Right lobe of liver (tissue), 6 donors: ENCODE measurements at regions not wholly inside any gene's neighbourhood (a gene's known extent, or its start where the extent isn't known, plus 50 kb on each side); places are given as distances from the start of the nearest gene placed in this dataset.

Experiments
- ATAC-seq, 4 donors: fragments of 200-7000 bp; cut with Tn5 transposase; one replicate each; pipeline ENCODE4 v1.9.1; 2020; ENCODE audit warnings: mild to moderate bottlenecking in 4 of 4, moderate library complexity in 4 of 4
- DNase-seq, 3 donors: peaks; one replicate each; pipeline ENCODE4 v3.0.0-alpha.2; 2020
- H3K27ac ChIP-seq, 3 donors: fragments of 200-600 bp; one replicate each; pipeline ENCODE4 v1.8.0; 2022
- H3K27me3 ChIP-seq, 2 donors: fragments of 200-600 bp; one replicate each; pipeline ENCODE4 v1.8.0; 2022
- H3K36me3 ChIP-seq, 4 donors: fragments of 200-600 bp; sonication (generic) in 1 of 4; one replicate each; pipeline versions ENCODE4 v1.5.1 to v1.8.0; 2017 to 2022; ENCODE audit warnings: control low read depth in 1 of 4
- H3K4me1 ChIP-seq, 4 donors: fragments of 200-600 bp; sonication (generic) in 1 of 4; one replicate each; pipeline versions ENCODE4 v1.5.1 to v1.8.0; 2017 to 2022; ENCODE audit warnings: control low read depth in 1 of 4
- H3K4me3 ChIP-seq, 3 donors: fragments of 200-600 bp; one replicate each; pipeline ENCODE4 v1.8.0; 2022
- H3K9me3 ChIP-seq, 4 donors: fragments of 200-600 bp; sonication (generic) in 1 of 4; one replicate each; pipeline versions ENCODE4 v1.5.1 to v1.8.0; 2017 to 2022; ENCODE audit warnings: control low read depth in 1 of 4
- POLR2A ChIP-seq: fragments of 450-650 bp; IDR thresholded peaks from one replicate; pipeline ENCODE4 v1.6.1; 2017; ENCODE audit warnings: antibody characterized with exemption, mild to moderate bottlenecking
- WGBS: methylation state at CpG from one replicate; pipeline ENCODE4 v1.1.6; 2018; ENCODE audit warnings: low coverage, low lambda C conversion rate; ENCODE audit not compliant: insufficient coverage; ENCODE audit errors: missing lambda C conversion rate; 5-methylcytosine and 5-hydroxymethylcytosine counted together
- intact Hi-C, 2 donors: fragments of 100-400 bp; cut with DNase I; formaldehyde crosslinking; loops; one replicate each; pipeline versions ENCODE4 v1.11.2 to v1.14.1; 2022
- TF ChIP-seq, protein P1 (sequence below), 4 donors: fragments of 200-600 bp in 3 of 4; fragments of 450-650 bp in 1 of 4; IDR thresholded peaks; one replicate each; pipeline versions ENCODE4 v1.5.1 to v1.8.0; 2016 to 2022; ENCODE audit warnings: antibody characterized with exemption in 4 of 4, mild to moderate bottlenecking in 2 of 4
- donor health status: DM: no; HTN: yes; CAD: no.
- donor health status: DM: no; HTN: no; CAD: no.
- donor health status: DM: no; HTN: no; CAD: no.
- donor health status: DM: no; HTN: yes; CAD: no.
- donor health status: DM: no; HTN: yes; CAD: no.

DNA sequence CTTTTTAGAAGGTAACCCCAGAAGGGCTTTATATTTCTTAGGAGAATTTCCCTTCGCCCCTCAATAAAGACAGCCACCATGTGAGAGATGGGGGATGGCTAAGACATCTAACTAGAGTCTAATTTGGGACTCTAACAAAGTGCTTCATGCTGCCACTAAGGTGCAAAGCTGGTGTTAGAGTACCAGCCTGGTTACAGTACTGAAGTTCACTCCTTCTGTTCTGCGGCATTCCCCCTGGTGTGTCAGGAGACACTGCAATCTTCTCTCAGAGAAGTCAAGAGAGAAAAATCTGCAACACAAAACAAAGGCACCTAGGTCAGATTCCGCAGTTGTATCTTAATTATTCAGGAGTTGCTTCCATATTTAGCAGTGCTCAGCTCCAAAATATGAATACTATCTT lies 603.0 kb upstream of the CADM1 start:
- DNase-seq (no peak), ATAC-seq (no peak)
- no peak overlapping the region for H3K27ac ChIP-seq
- no peaks in the 10 kb centered on the region for H3K27me3 ChIP-seq
- TF ChIP-seq, protein P1, sequence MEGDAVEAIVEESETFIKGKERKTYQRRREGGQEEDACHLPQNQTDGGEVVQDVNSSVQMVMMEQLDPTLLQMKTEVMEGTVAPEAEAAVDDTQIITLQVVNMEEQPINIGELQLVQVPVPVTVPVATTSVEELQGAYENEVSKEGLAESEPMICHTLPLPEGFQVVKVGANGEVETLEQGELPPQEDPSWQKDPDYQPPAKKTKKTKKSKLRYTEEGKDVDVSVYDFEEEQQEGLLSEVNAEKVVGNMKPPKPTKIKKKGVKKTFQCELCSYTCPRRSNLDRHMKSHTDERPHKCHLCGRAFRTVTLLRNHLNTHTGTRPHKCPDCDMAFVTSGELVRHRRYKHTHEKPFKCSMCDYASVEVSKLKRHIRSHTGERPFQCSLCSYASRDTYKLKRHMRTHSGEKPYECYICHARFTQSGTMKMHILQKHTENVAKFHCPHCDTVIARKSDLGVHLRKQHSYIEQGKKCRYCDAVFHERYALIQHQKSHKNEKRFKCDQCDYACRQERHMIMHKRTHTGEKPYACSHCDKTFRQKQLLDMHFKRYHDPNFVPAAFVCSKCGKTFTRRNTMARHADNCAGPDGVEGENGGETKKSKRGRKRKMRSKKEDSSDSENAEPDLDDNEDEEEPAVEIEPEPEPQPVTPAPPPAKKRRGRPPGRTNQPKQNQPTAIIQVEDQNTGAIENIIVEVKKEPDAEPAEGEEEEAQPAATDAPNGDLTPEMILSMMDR (IDR thresholded peaks at IDR 0.05) = no peak
- no peak for TF ChIP-seq POLR2A
- intact Hi-C loops = no loop called here
- H3K36me3 ChIP-seq = no peaks in the 10 kb centered on the region
- no peaks in the 10 kb centered on the region for H3K9me3 ChIP-seq
- no peak overlapping the region for H3K4me3 ChIP-seq
- no peaks in the 10 kb centered on the region for H3K4me1 ChIP-seq
- WGBS = 50% methylated on average over 3 of the region's 3 CpGs

DNA sequence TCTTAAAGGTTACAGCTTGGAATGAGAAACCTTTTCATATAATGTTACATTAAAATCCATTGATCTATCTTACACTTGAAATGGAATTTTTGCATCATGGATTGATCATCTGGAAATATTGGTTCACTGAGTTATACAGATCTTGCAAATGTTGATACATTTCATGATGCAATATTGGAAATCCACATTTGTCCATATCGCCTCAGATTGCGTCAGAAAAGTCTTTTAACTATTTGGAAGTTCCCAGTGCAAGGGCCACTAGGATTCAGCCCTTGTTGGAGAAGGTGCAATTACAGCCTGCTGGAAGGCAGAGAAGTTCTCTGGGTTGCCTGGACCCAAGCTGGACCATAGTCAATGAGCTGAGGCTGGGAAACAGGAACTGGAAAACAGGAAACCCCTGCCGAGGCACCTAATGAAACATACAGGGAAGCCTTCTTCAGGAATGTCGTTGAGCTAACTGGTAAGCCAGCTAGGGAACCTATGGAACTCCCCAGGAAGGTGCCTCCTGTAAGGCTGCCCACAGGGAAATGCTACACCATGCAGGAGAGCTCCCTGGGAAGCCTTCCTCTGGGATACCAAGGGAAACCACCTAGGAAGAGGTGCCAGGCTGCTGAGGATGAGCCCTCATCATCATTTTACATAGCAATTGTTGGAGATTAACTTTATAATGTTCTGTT lies 600.4 kb upstream of the CADM1 start:
- DNase-seq (no peak), ATAC-seq (no peak)
- H3K4me3 ChIP-seq = no peak overlapping the region
- H3K9me3 ChIP-seq = no peaks in the 10 kb centered on the region
- intact Hi-C loops = no loop called here
- H3K27me3 ChIP-seq = no peaks in the 10 kb centered on the region
- WGBS = 43% methylated on average over 4 of the region's 4 CpGs
- no peaks in the 10 kb centered on the region for H3K4me1 ChIP-seq
- TF ChIP-seq, protein P1 (IDR thresholded peaks at IDR 0.05) = no peak
- no peak for TF ChIP-seq POLR2A
- no peaks in the 10 kb centered on the region for H3K36me3 ChIP-seq
- no peak overlapping the region for H3K27ac ChIP-seq

DNA sequence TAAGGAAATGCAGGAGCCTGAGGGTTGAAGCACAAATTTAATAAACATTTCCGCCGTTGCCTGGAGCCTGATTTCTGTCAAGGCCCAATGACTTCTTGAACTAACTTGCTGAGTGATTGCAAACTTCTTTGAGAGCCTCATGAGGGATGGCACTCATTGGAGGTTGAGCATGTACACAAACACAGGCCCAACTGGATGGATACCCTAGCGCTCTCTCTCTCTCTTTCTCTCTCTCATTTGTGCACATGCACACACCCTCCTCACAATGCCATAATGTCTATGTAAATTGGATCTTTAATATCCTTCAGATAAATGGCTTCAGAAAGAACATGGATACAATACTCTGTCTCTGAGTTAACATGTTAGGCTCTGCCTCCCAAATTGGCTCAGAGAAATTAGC lies 597.7 kb upstream of the CADM1 start:
- TF ChIP-seq POLR2A = no peak
- TF ChIP-seq, protein P1 (IDR thresholded peaks at IDR 0.05) = no peak
- WGBS = no CpG with 5 or more reads among the region's 3 CpGs
- intact Hi-C loops = no loop called here
- no peak for ATAC-seq
- Histone ChIP-seq H3K4me3 (no peak overlapping the region), H3K36me3 (no peaks in the 10 kb centered on the region), H3K27ac (no peak overlapping the region), H3K4me1 (no peaks in the 10 kb centered on the region), H3K9me3 (no peaks in the 10 kb centered on the region), H3K27me3 (no peaks in the 10 kb centered on the region)
- no peak for DNase-seq

DNA sequence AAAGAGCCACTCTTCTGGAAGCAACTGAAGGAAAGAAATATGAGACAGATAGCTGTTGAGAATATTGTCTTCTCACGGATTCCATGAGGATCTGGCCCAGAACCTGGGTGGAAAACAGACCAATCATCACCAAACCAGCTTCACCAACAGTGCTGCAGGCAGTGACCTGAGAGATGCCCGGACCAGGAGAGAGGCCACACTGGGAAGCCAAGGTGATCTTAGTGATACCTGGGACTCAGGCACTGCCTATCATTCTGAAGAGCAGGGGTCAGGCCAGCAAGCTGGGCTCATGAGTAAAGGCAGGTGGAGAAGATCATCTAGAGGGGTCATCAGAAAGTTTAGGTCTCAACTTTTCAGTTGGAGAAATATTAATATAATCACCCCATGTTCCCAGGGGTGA lies 595.8 kb upstream of the CADM1 start:
- H3K4me3 ChIP-seq = no peak overlapping the region
- TF ChIP-seq POLR2A = no peak
- TF ChIP-seq, protein P1 (IDR thresholded peaks at IDR 0.05) = no peak
- no peaks in the 10 kb centered on the region for H3K36me3 ChIP-seq
- H3K9me3 ChIP-seq = no peaks in the 10 kb centered on the region
- 63% methylated on average over 2 of the region's 2 CpGs for WGBS
- intact Hi-C loops = no loop called here
- H3K27me3 ChIP-seq = no peaks in the 10 kb centered on the region
- ATAC-seq (no peak), DNase-seq (no peak)
- H3K4me1 ChIP-seq = no peaks in the 10 kb centered on the region
- H3K27ac ChIP-seq = no peak overlapping the region

DNA sequence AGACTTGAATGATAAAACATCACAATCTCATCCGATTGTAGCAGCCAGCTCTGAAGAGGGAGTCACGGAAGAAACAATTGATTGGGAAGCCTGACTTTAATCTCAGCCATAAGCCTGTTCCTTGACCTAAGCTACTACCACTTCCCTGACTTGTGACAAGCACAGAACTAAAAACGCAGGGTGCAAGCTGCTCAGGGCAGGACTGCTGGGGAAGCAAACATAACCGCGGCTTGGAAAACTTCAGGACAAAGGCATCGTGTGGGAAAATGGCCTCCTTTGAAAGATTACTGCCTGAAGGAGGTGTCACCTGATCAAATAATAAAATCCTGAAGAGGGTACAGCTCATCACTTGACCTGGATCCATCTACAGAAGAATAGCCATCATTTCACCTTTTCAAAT lies 595.3 kb upstream of the CADM1 start:
- ATAC-seq = no peak
- no peak for TF ChIP-seq POLR2A
- TF ChIP-seq, protein P1 (IDR thresholded peaks at IDR 0.05) = no peak
- no peak for DNase-seq
- Histone ChIP-seq H3K27ac (no peak overlapping the region), H3K27me3 (no peaks in the 10 kb centered on the region), H3K4me1 (no peaks in the 10 kb centered on the region), H3K9me3 (no peaks in the 10 kb centered on the region), H3K36me3 (no peaks in the 10 kb centered on the region), H3K4me3 (no peak overlapping the region)
- intact Hi-C loops = no loop called here
- 52% methylated on average over 6 of the region's 6 CpGs for WGBS
